GM18951 (cell line): ENCODE measurements at regions not wholly inside any gene's neighbourhood (a gene's known extent, or its start where the extent isn't known, plus 50 kb on each side); places are given as distances from the start of the nearest gene placed in this dataset.

Experiments used
- POLR2A ChIP-seq: IDR thresholded peaks from 4 replicates; pipeline ENCODE4 v1.6.1; 2011; ENCODE audit warnings: mild to moderate bottlenecking; ENCODE audit not compliant: insufficient read length, insufficient read depth; ENCODE audit errors: extremely low read depth
- in situ Hi-C: fragments of 300-500 bp; cut with MboI; formaldehyde crosslinking; loops from one replicate; pipeline ENCODE4 v1.12.0; 2022; ENCODE audit warnings: low sequenced_read_pairs, mixed read lengths, inconsistent platforms; ENCODE audit not compliant: unreplicated experiment

GRCh38 chr18:72058851-72059250 lies 485.3 kb downstream of the CBLN2 start:
- in situ Hi-C loops: no loop called here
- no peak for TF ChIP-seq POLR2A

- no peak for TF ChIP-seq POLR2A
- in situ Hi-C loops: no loop called here
Measured at GRCh38 chr18:72056171-72056570, 488.0 kb downstream of the CBLN2 start.

GRCh38 chr18:72041313-72042032 lies 502.7 kb downstream of the CBLN2 start:
- TF ChIP-seq POLR2A: no peak

GRCh38 chr18:72013427-72013850 lies 530.7 kb downstream of the CBLN2 start:
- in situ Hi-C loops: no loop called here
- no peak for TF ChIP-seq POLR2A

More at GRCh38 chr18:72041313-72042032, 502.7 kb downstream of the CBLN2 start:
- in situ Hi-C loops: no loop called here

GRCh38 chr18:71998547-71999097 lies 545.5 kb downstream of the CBLN2 start:
- no peak for TF ChIP-seq POLR2A
- in situ Hi-C loops: no loop called here

GRCh38 chr18:71995904-71996465 lies 548.2 kb downstream of the CBLN2 start:
- in situ Hi-C loops: no loop called here
- no peak for TF ChIP-seq POLR2A

- no peak for TF ChIP-seq POLR2A
- in situ Hi-C loops: no loop called here
Measured at GRCh38 chr18:71994273-71994672, 549.9 kb downstream of the CBLN2 start.

- in situ Hi-C loops: no loop called here
- TF ChIP-seq POLR2A: no peak
Measured at GRCh38 chr18:71989616-71990015, 554.5 kb downstream of the CBLN2 start.

GRCh38 chr18:71986351-71987050 lies 557.6 kb downstream of the CBLN2 start:
- TF ChIP-seq POLR2A: no peak
- in situ Hi-C loops: no loop called here

- TF ChIP-seq POLR2A: no peak
- in situ Hi-C loops: no loop called here
Measured at GRCh38 chr18:71976744-71977143, 567.4 kb downstream of the CBLN2 start.

- in situ Hi-C loops: no loop called here
- TF ChIP-seq POLR2A: no peak
Measured at GRCh38 chr18:71966791-71967190, 577.4 kb downstream of the CBLN2 start.

- TF ChIP-seq POLR2A: no peak
- in situ Hi-C loops: no loop called here
Measured at GRCh38 chr18:71958605-71959004, 585.5 kb downstream of the CBLN2 start.

- in situ Hi-C loops: no loop called here
- TF ChIP-seq POLR2A: no peak
Measured at GRCh38 chr18:71951001-71951400, 593.1 kb downstream of the CBLN2 start.
